OCI-LY7 (cell line): ENCODE measurements at regions not wholly inside any gene's neighbourhood (a gene's known extent, or its start where the extent isn't known, plus 50 kb on each side); places are given as distances from the start of the nearest gene placed in this dataset.

ENCODE experiments used
- BruUV-seq: library from RNA; stranded (reverse); fragments of 400-500 nt; replicated peaks from 2 replicates; lab custom pipeline; 2021; lab: Mats Ljungman, UMichigan
- CTCF ChIA-PET: fragments of 300-600 bp; sonication (Branson Sonifier 250); formaldehyde crosslinking; loops from one replicate; lab custom pipeline; 2022; ENCODE audit warnings: antibody characterized with exemption; ENCODE audit not compliant: unreplicated experiment; lab: Charles Lee
- POLR2A ChIA-PET: fragments of 300-600 bp; sonication (Branson Sonifier 250); formaldehyde crosslinking; loops from one replicate; lab custom pipeline; 2022; ENCODE audit warnings: antibody characterized with exemption; lab: Charles Lee
- DNase-seq: peaks from one replicate; pipeline ENCODE4 v3.0.0-alpha.2; 2015; ENCODE audit warnings: low spot score
- H2AFZ ChIP-seq: fragments of 200-600 bp; sonication (generic), shearing (Covaris generic); 2 replicates; pipeline ENCODE4 v1.6.1; 2014; ENCODE audit warnings: mild to moderate bottlenecking, antibody characterized with exemption, low read length, moderate library complexity
- H3K27ac ChIP-seq: fragments of 200-600 bp; sonication (generic); 2 replicates; pipeline ENCODE4 v1.5.1; 2014; ENCODE audit warnings: mixed run types, low read depth, mild to moderate bottlenecking, moderate library complexity, low read length, inconsistent platforms; ENCODE audit not compliant: poor library complexity, severe bottlenecking
- H3K36me3 ChIP-seq: fragments of 200-600 bp; sonication (generic); 2 replicates; pipeline ENCODE4 v1.6.1; 2014; ENCODE audit warnings: mild to moderate bottlenecking, antibody characterized with exemption, low read length, moderate library complexity, mixed read lengths; ENCODE audit not compliant: insufficient read depth
- H3K4me1 ChIP-seq: fragments of 200-600 bp; sonication (generic); 2 replicates; pipeline ENCODE4 v1.5.1; 2014; ENCODE audit warnings: mild to moderate bottlenecking, low read length; ENCODE audit not compliant: insufficient read depth, poor library complexity, severe bottlenecking
- H3K4me2 ChIP-seq: fragments of 200-600 bp; sonication (generic); 2 replicates; pipeline ENCODE4 v1.6.1; 2014; ENCODE audit warnings: mild to moderate bottlenecking, low read length
- H3K4me3 ChIP-seq: fragments of 200-600 bp; sonication (generic); 2 replicates; pipeline ENCODE4 v1.5.1; 2014; ENCODE audit warnings: mild to moderate bottlenecking, low read depth, low read length; ENCODE audit not compliant: poor library complexity, severe bottlenecking
- H3K79me2 ChIP-seq: fragments of 200-600 bp; sonication (generic); 2 replicates; pipeline ENCODE4 v1.6.1; 2016; ENCODE audit warnings: low read depth, mild to moderate bottlenecking, low read length, moderate library complexity, mixed read lengths; ENCODE audit not compliant: insufficient read depth
- H3K9me2 ChIP-seq: fragments of 200-600 bp; sonication (generic); 2 replicates; pipeline ENCODE4 v1.6.1; 2016; ENCODE audit warnings: mild to moderate bottlenecking, low read length, mixed read lengths; ENCODE audit not compliant: insufficient read depth
- H3K9me3 ChIP-seq: fragments of 200-600 bp; sonication (generic); 2 replicates; pipeline ENCODE4 v1.6.1; 2014; ENCODE audit warnings: mild to moderate bottlenecking, mixed run types, low read length, mixed read lengths
- H4K20me1 ChIP-seq: fragments of 200-600 bp; sonication (generic); 2 replicates; pipeline ENCODE4 v1.6.1; 2014; ENCODE audit warnings: mild to moderate bottlenecking, antibody characterized with exemption, low read length, moderate library complexity, mixed read lengths; ENCODE audit not compliant: insufficient read depth
- CTCF ChIP-seq: fragments of 200-600 bp; sonication (generic); conservative IDR thresholded peaks from 2 replicates; pipeline ENCODE4 v1.5.1; 2014; ENCODE audit warnings: mild to moderate bottlenecking, antibody characterized with exemption, low read length, moderate library complexity, mixed read lengths
- EZH2phosphoT487 ChIP-seq: fragments of 200-600 bp; sonication (generic); IDR thresholded peaks from 2 replicates; pipeline ENCODE4 v1.6.1; 2018; ENCODE audit warnings: low read depth, borderline replicate concordance, mild to moderate bottlenecking, mixed run types, antibody characterized with exemption, low read length, moderate library complexity, mixed read lengths
- intact Hi-C: fragments of 100-400 bp; cut with micrococcal nuclease; formaldehyde crosslinking; loops from one replicate; pipeline ENCODE4 v1.10.0; 2022; ENCODE audit not compliant: unreplicated experiment

GRCh38 chr1:58136387-58136786 lies 410.1 kb downstream of the OMA1 start:
- CTCF ChIA-PET, result no interaction called here
- BruUV-seq, result no TSS peak

GRCh38 chr1:58135821-58136321 lies 410.7 kb downstream of the OMA1 start:
- DNase-seq, result no peak
- no peaks in the 10 kb centered on the region for H4K20me1 ChIP-seq
- H3K4me2 ChIP-seq, result no peak overlapping the region
- TF ChIP-seq CTCF (no peak), EZH2phosphoT487 (no peak)
- no TSS peak for BruUV-seq
- no peaks in the 10 kb centered on the region for H3K79me2 ChIP-seq
- POLR2A ChIA-PET, result no interaction called here
- no peaks in the 10 kb centered on the region for H3K9me3 ChIP-seq
- no peaks in the 10 kb centered on the region for H3K4me1 ChIP-seq
- H3K9me2 ChIP-seq, result no peaks in the 10 kb centered on the region
- no peak overlapping the region for H3K27ac ChIP-seq
- no peak overlapping the region for H2AFZ ChIP-seq
- CTCF ChIA-PET, result no interaction called here
- intact Hi-C loops, result no loop called here
- H3K36me3 ChIP-seq, result no peaks in the 10 kb centered on the region
- H3K4me3 ChIP-seq, result no peak overlapping the region

More at GRCh38 chr1:58136387-58136786, 410.1 kb downstream of the OMA1 start:
- H3K4me3 ChIP-seq, result no peak overlapping the region
- no peaks in the 10 kb centered on the region for H3K36me3 ChIP-seq
- no peaks in the 10 kb centered on the region for H3K79me2 ChIP-seq
- no peaks in the 10 kb centered on the region for H3K4me1 ChIP-seq
- intact Hi-C loops, result no loop called here
- H3K27ac ChIP-seq, result no peak overlapping the region
- H2AFZ ChIP-seq, result no peak overlapping the region
- POLR2A ChIA-PET, result no interaction called here
- no peaks in the 10 kb centered on the region for H3K9me2 ChIP-seq
- H4K20me1 ChIP-seq, result no peaks in the 10 kb centered on the region
- H3K9me3 ChIP-seq, result no peaks in the 10 kb centered on the region
- TF ChIP-seq CTCF (no peak), EZH2phosphoT487 (no peak)
- no peak overlapping the region for H3K4me2 ChIP-seq
- no peak for DNase-seq

- H3K9me2 ChIP-seq, result no peaks in the 10 kb centered on the region
- no peak for DNase-seq
- no TSS peak for BruUV-seq
- no peak overlapping the region for H2AFZ ChIP-seq
- ChIA-PET POLR2A (no interaction called here), CTCF (no interaction called here)
- TF ChIP-seq EZH2phosphoT487 (no peak), CTCF (no peak)
- H3K27ac ChIP-seq, result no peak overlapping the region
- intact Hi-C loops, result no loop called here
- no peaks in the 10 kb centered on the region for H3K36me3 ChIP-seq
- no peak overlapping the region for H3K4me3 ChIP-seq
- H3K4me1 ChIP-seq, result no peaks in the 10 kb centered on the region
- no peaks in the 10 kb centered on the region for H3K79me2 ChIP-seq
- H3K4me2 ChIP-seq, result no peak overlapping the region
- H3K9me3 ChIP-seq, result no peaks in the 10 kb centered on the region
- no peaks in the 10 kb centered on the region for H4K20me1 ChIP-seq
Measured at GRCh38 chr1:58133562-58133961, 413.0 kb downstream of the OMA1 start.
